Pulmonary artery endothelial cell (primary cell): ENCODE measurements at regions not wholly inside any gene's neighbourhood (a gene's known extent, or its start where the extent isn't known, plus 50 kb on each side); places are given as distances from the start of the nearest gene placed in this dataset.

Experiments used
- DNase-seq: peaks from one replicate; pipeline ENCODE4 v3.0.0-alpha.2; 2011; ENCODE audit warnings: low read depth, low spot score

- DNase-seq = no peak
Observed at GRCh38 chr5:175195698-175196656, 248.0 kb downstream of the DRD1 start.

GRCh38 chr5:175181331-175181730 is 262.7 kb downstream of the DRD1 start:
- DNase-seq = no peak

- DNase-seq = no peak
Observed at GRCh38 chr5:175170899-175171298, 273.1 kb downstream of the DRD1 start.

- no peak for DNase-seq
Observed at GRCh38 chr5:175168882-175169507, 275.0 kb downstream of the DRD1 start.

GRCh38 chr5:175166026-175166425 is 278.0 kb downstream of the DRD1 start:
- DNase-seq = no peak

- no peak for DNase-seq
Observed at GRCh38 chr5:175163586-175164275, 280.3 kb downstream of the DRD1 start.

GRCh38 chr5:175162036-175162435 is 281.9 kb downstream of the DRD1 start:
- DNase-seq = no peak

GRCh38 chr5:175159956-175160355 is 284.0 kb downstream of the DRD1 start:
- no peak for DNase-seq

GRCh38 chr5:175148636-175149172 is 295.3 kb downstream of the DRD1 start:
- no peak for DNase-seq

GRCh38 chr5:175146733-175147132 is 297.2 kb downstream of the DRD1 start:
- no peak for DNase-seq

GRCh38 chr5:175141421-175141820 is 302.6 kb downstream of the DRD1 start:
- no peak for DNase-seq

GRCh38 chr5:175133185-175133584 is 310.8 kb downstream of the DRD1 start:
- no peak for DNase-seq

GRCh38 chr5:175131432-175131831 is 312.6 kb downstream of the DRD1 start:
- no peak for DNase-seq

- DNase-seq = no peak
Observed at GRCh38 chr5:175129619-175130018, 314.4 kb downstream of the DRD1 start.

- DNase-seq = no peak
Observed at GRCh38 chr5:175129121-175129520, 314.9 kb downstream of the DRD1 start.

GRCh38 chr5:175124821-175125220 is 319.2 kb downstream of the DRD1 start:
- DNase-seq = no peak

- no peak for DNase-seq
Observed at GRCh38 chr5:175124251-175124813, 319.6 kb downstream of the DRD1 start.

GRCh38 chr5:175123542-175123941 is 320.4 kb downstream of the DRD1 start:
- DNase-seq = no peak

- DNase-seq = no peak
Observed at GRCh38 chr5:175121457-175121856, 322.5 kb downstream of the DRD1 start.

GRCh38 chr5:175120412-175120811 is 323.6 kb downstream of the DRD1 start:
- no peak for DNase-seq

- no peak for DNase-seq
Observed at GRCh38 chr5:175118700-175119309, 325.2 kb downstream of the DRD1 start.
